Astrocyte (in vitro differentiated cells and primary cell): ENCODE measurements at regions not wholly inside any gene's neighbourhood (a gene's known extent, or its start where the extent isn't known, plus 50 kb on each side); places are given as distances from the start of the nearest gene placed in this dataset.

Experiments used
- DNase-seq: peaks from one replicate; pipeline ENCODE4 v3.0.0-alpha.2; 2010; ENCODE audit warnings: low read depth
- FAIRE-seq: peaks from 2 replicates; lab custom pipeline; 2011; peaks lifted over from hg19 to GRCh38; lab: Jason Lieb, UNC
- H2AFZ ChIP-seq: 2 replicates; pipeline ENCODE4 v1.6.0; 2012; ENCODE audit warnings: low read depth, low read length, inconsistent platforms
- H3K27ac ChIP-seq: 2 replicates; pipeline ENCODE4 v1.5.1; 2011; ENCODE audit warnings: low read depth, low read length, inconsistent platforms
- H3K27me3 ChIP-seq: 2 replicates; pipeline ENCODE4 v1.6.0; 2011; ENCODE audit warnings: low read length, inconsistent platforms; ENCODE audit not compliant: insufficient read depth
- H3K36me3 ChIP-seq: 2 replicates; pipeline ENCODE4 v1.5.1; 2011; ENCODE audit warnings: low read length, inconsistent platforms; ENCODE audit not compliant: insufficient read depth
- H3K4me1 ChIP-seq: 2 replicates; pipeline ENCODE4 v1.5.1; 2011; ENCODE audit warnings: low read length, inconsistent platforms; ENCODE audit not compliant: insufficient read depth
- H3K4me2 ChIP-seq: 2 replicates; pipeline ENCODE4 v1.6.0; 2012; ENCODE audit warnings: low read length, inconsistent platforms
- H3K4me3 ChIP-seq: 2 replicates; pipeline ENCODE4 v1.5.1; 2011; ENCODE audit warnings: low read depth, mild to moderate bottlenecking, low read length, inconsistent platforms; ENCODE audit not compliant: insufficient read depth
- H3K79me2 ChIP-seq: 2 replicates; pipeline ENCODE4 v1.6.0; 2012; ENCODE audit warnings: mild to moderate bottlenecking, low read length, inconsistent platforms; ENCODE audit not compliant: insufficient read depth
- H3K9ac ChIP-seq: 2 replicates; pipeline ENCODE4 v1.6.0; 2012; ENCODE audit warnings: mild to moderate bottlenecking, low read length, inconsistent platforms
- H3K9me3 ChIP-seq: 2 replicates; pipeline ENCODE4 v1.5.1; 2012; ENCODE audit warnings: low read depth, mild to moderate bottlenecking, low read length, inconsistent platforms; ENCODE audit not compliant: insufficient read depth
- H4K20me1 ChIP-seq: 2 replicates; pipeline ENCODE4 v1.6.0; 2012; ENCODE audit warnings: low read length, inconsistent platforms; ENCODE audit not compliant: insufficient read depth
- H3K27ac Mint-ChIP-seq: one replicate; pipeline ENCODE4 v1.8.0; 2021; ENCODE audit warnings: mild to moderate bottlenecking, mixed read lengths; ENCODE audit not compliant: unreplicated experiment
- H3K27me3 Mint-ChIP-seq: one replicate; pipeline ENCODE4 v1.8.0; 2021; ENCODE audit warnings: low read depth, mixed read lengths; ENCODE audit not compliant: unreplicated experiment
- H3K36me3 Mint-ChIP-seq: one replicate; pipeline ENCODE4 v1.8.0; 2021; ENCODE audit warnings: low read depth, mixed read lengths; ENCODE audit not compliant: unreplicated experiment
- H3K4me1 Mint-ChIP-seq: one replicate; pipeline ENCODE4 v1.8.0; 2021; ENCODE audit warnings: low read depth, mixed read lengths; ENCODE audit not compliant: unreplicated experiment
- H3K4me3 Mint-ChIP-seq: one replicate; pipeline ENCODE4 v1.8.0; 2021; ENCODE audit warnings: mild to moderate bottlenecking, moderate library complexity, mixed read lengths; ENCODE audit not compliant: unreplicated experiment
- H3K9me3 Mint-ChIP-seq: one replicate; pipeline ENCODE4 v1.8.0; 2021; ENCODE audit warnings: mild to moderate bottlenecking, mixed read lengths; ENCODE audit not compliant: unreplicated experiment
- CTCF ChIP-seq: IDR thresholded peaks from 2 replicates; pipeline ENCODE4 v1.5.1; 2011; ENCODE audit warnings: low read depth, mild to moderate bottlenecking, inconsistent platforms, low read length, moderate library complexity; ENCODE audit not compliant: insufficient read depth
- EZH2 ChIP-seq: IDR thresholded peaks from 2 replicates; pipeline ENCODE4 v1.6.1; 2012; ENCODE audit warnings: mild to moderate bottlenecking, low read length, inconsistent platforms; ENCODE audit not compliant: insufficient read depth

- Histone ChIP-seq H3K9ac (no peak overlapping the region), H3K27me3 (no peaks in the 10 kb centered on the region)
Observed at GRCh38 chr9:11931751-11932150, 761.4 kb upstream of the TYRP1 start.

DNA sequence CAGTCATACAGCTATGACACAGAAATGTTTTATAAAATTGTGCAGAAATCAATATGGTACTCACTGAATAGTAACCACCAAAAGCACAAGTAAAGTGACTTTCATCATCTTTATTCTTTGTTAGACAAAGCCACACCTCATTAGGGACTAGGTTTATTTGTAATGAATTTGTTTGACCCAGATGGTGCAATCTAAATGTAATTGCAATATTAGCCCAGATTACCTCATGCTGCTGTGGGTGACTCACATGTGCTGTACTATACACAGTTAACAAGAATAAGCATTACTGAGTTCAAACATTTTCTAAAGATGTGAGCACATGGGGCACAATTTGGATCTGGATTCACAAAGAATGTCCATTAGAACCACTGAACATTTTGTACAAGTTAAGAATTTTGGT is 759.3 kb upstream of the TYRP1 start:
- H4K20me1 ChIP-seq = no peaks in the 10 kb centered on the region
- DNase-seq (no peak), FAIRE-seq (no peak)
- Mint-ChIP-seq H3K27ac (peak overlapping the region; percentile 93), H3K36me3 (no peaks in the 10 kb centered on the region), H3K27me3 (no peaks in the 10 kb centered on the region), H3K4me1 (peaks cover 13% of the 10 kb centered on the region), H3K4me3 (no peak overlapping the region), H3K9me3 (no peaks in the 10 kb centered on the region)
- no peak overlapping the region for H2AFZ ChIP-seq
- no peaks in the 10 kb centered on the region for H3K27me3 ChIP-seq
- no peaks in the 10 kb centered on the region for H3K36me3 ChIP-seq
- no peak overlapping the region for H3K4me2 ChIP-seq
- H3K27ac ChIP-seq = no peak overlapping the region
- H3K79me2 ChIP-seq = no peaks in the 10 kb centered on the region
- no peaks in the 10 kb centered on the region for H3K9me3 ChIP-seq
- no peaks in the 10 kb centered on the region for H3K4me1 ChIP-seq
- no peak overlapping the region for H3K4me3 ChIP-seq
- TF ChIP-seq CTCF (no peak), EZH2 (no peak)
- no peak overlapping the region for H3K9ac ChIP-seq

More at GRCh38 chr9:11931751-11932150, 761.4 kb upstream of the TYRP1 start:
- H4K20me1 ChIP-seq = no peaks in the 10 kb centered on the region
- H3K4me1 ChIP-seq = no peaks in the 10 kb centered on the region
- no peaks in the 10 kb centered on the region for H3K36me3 ChIP-seq
- H3K9me3 Mint-ChIP-seq = no peaks in the 10 kb centered on the region
- H3K27ac Mint-ChIP-seq = peak overlapping the region; percentile 59
- no peaks in the 10 kb centered on the region for H3K79me2 ChIP-seq
- no peak overlapping the region for H3K27ac ChIP-seq
- DNase-seq (no peak), FAIRE-seq (no peak)
- H3K4me1 Mint-ChIP-seq = peaks cover 13% of the 10 kb centered on the region
- H3K4me2 ChIP-seq = no peak overlapping the region
- no peak overlapping the region for H3K4me3 Mint-ChIP-seq
- no peaks in the 10 kb centered on the region for H3K27me3 Mint-ChIP-seq
- H3K9me3 ChIP-seq = no peaks in the 10 kb centered on the region
- H3K4me3 ChIP-seq = no peak overlapping the region
- no peak for TF ChIP-seq EZH2
- no peak for TF ChIP-seq CTCF
- H2AFZ ChIP-seq = no peak overlapping the region
- H3K36me3 Mint-ChIP-seq = no peaks in the 10 kb centered on the region

DNA sequence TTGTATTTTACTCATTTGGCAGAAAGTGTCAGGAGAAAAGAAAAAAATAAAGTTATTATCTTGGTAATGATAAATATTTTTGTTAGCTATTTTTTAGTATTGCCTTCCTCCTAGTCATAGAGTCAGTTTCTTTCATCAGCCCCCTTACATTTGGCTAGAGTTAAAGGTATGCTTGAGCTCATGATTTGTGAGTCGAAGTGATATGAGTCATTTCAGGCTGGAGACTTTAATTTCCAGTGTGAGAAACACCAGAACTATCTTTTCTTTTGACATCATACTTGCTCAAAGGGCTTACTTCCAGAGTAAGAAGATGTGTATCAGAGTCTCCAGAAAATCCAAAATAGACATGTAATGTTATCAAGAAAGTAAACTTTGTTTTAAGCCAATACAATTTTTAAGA is 746.7 kb upstream of the TYRP1 start:
- no peak overlapping the region for H3K4me3 Mint-ChIP-seq
- H3K27ac Mint-ChIP-seq = peak overlapping the region; percentile 89
- H3K4me1 ChIP-seq = no peaks in the 10 kb centered on the region
- no peak overlapping the region for H3K4me3 ChIP-seq
- no peaks in the 10 kb centered on the region for H4K20me1 ChIP-seq
- no peak overlapping the region for H3K4me2 ChIP-seq
- H3K27ac ChIP-seq = no peak overlapping the region
- TF ChIP-seq EZH2 (no peak), CTCF (no peak)
- H3K79me2 ChIP-seq = no peaks in the 10 kb centered on the region
- H3K9me3 Mint-ChIP-seq = peaks cover 15% of the 10 kb centered on the region
- no peaks in the 10 kb centered on the region for H3K9me3 ChIP-seq
- H2AFZ ChIP-seq = no peak overlapping the region
- no peak for FAIRE-seq
- H3K36me3 Mint-ChIP-seq = no peaks in the 10 kb centered on the region
- no peak overlapping the region for H3K9ac ChIP-seq
- no peaks in the 10 kb centered on the region for H3K36me3 ChIP-seq
- no peaks in the 10 kb centered on the region for H3K27me3 Mint-ChIP-seq
- H3K27me3 ChIP-seq = no peaks in the 10 kb centered on the region
- DNase-seq = peak; percentile 2
- H3K4me1 Mint-ChIP-seq = peaks cover 8% of the 10 kb centered on the region
